Body of pancreas (tissue), 4 donors: ENCODE measurements at regions not wholly inside any gene's neighbourhood (a gene's known extent, or its start where the extent isn't known, plus 50 kb on each side); places are given as distances from the start of the nearest gene placed in this dataset.

Experiments
- CTCF ChIP-seq, 7 experiments: fragments of 450-650 bp in 4 of 7; fragments of 200-600 bp in 3 of 7; sonication (generic) in 3 of 7; IDR thresholded peaks; one replicate each; pipeline ENCODE4 v1.5.1; 2016 to 2019; ENCODE audit warnings: antibody characterized with exemption in 7 of 7
- POLR2A ChIP-seq, 3 donors: fragments of 450-650 bp; IDR thresholded peaks; one replicate each; pipeline ENCODE4 v1.6.1; 2016; ENCODE audit warnings: antibody characterized with exemption in 3 of 3, mild to moderate bottlenecking in 2 of 3

DNA sequence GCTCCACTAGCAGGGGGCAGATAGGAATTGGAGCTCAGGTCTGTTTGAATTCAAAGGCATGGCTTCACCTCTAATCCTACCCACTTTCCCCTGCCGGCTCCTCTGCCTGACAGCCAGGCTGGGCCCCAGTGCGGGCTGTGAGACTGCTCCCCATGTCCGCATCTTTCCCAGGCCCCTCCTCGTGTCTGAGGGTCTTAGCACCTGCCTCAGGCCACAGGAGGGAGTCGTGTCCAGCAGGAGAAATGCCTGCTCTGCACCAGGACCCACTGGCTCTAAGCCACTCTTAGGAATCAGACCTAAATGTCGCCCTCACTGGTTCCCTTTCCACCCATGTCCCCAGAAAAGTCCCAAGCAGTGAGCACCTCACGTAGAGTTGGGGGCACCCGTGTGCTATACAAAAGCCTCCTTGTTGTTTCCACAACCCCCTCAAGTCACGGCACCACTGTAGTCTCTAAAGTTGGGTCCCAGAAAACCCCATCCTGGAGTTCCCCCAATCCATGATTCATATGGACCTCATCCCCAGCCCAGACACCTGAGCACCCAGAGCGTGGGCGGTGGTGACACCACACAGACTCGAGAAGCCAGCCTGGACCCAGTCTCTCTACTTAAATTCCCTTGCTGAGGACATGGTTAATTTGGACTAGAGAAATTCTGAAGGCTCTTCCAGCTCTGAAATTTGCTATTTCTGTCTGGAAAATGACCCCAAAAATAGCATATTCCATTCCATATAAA lies 466.4 kb upstream of the ZMIZ1 start:
- TF ChIP-seq CTCF (IDR thresholded peaks at IDR 0.05), result no peak
- no peak for TF ChIP-seq POLR2A (IDR thresholded peaks at IDR 0.05)
